ENCODE measurements at regions not wholly inside any gene's neighbourhood (a gene's known extent, or its start where the extent isn't known, plus 50 kb on each side); places are given as distances from the start of the nearest gene placed in this dataset.

- intact Hi-C loops (cut with micrococcal nuclease) (no loop called here), dilution Hi-C loops (cut with MboI; ENCODE audit: extremely low pct_ligation_motif_present, low sequenced_read_pairs) (no loop called here)
- POLR2A ChIA-PET: no interaction called here
- H3K79me2 ChIP-seq (ENCODE audit: control insufficient read depth, insufficient read depth, low read length): no peaks in the 10 kb centered on the region
- no peaks in the 10 kb centered on the region for H4K20me1 ChIP-seq (replicated peaks; ENCODE audit: control insufficient read depth, extremely low read depth, insufficient read depth, low read length)
- CTCF ChIA-PET: interaction anchor here (0.7 to 1.7 kb wide), 4 partner anchors 11 to 64 kb away, joined by 3 to 4 read pairs (median 4); no protein-coding TSS in a partner anchor
- H3K4me1 ChIP-seq (ENCODE audit: control insufficient read depth, extremely low read depth, insufficient read depth, low read length): peaks cover 8% of the 10 kb centered on the region
- peak overlapping the region; percentile 19 for H2AFZ ChIP-seq (ENCODE audit: low read depth, low read length)
- H3K4me2 ChIP-seq (ENCODE audit: insufficient read depth, low read length): no peak overlapping the region
- no peaks in the 10 kb centered on the region for H3K36me3 ChIP-seq (ENCODE audit: control insufficient read depth in 2 of 2, extremely low read depth in 1 of 2, insufficient read depth in 2 of 2, low read length in 2 of 2)
- no peak for TF ChIP-seq JUN (IDR thresholded peaks at IDR 0.05; ENCODE audit: borderline replicate concordance, insufficient read depth, insufficient read length, low read depth)
- TF ChIP-seq GATA2 (IDR thresholded peaks at IDR 0.05; ENCODE audit: insufficient read depth, insufficient read length, low read depth, low read length): no peak
- no peak for TF ChIP-seq CTCF (IDR thresholded peaks at IDR 0.05; ENCODE audit: extremely low read depth in 1 of 2, insufficient read depth in 1 of 2, low read depth in 1 of 2, low read length in 2 of 2)
- no peak for TF ChIP-seq EZH2 (IDR thresholded peaks at IDR 0.05; ENCODE audit: borderline replicate concordance, low read depth, low read length, severe bottlenecking)
- no peaks in the 10 kb centered on the region for H3K27me3 ChIP-seq (ENCODE audit: control insufficient read depth in 2 of 2, insufficient read depth in 2 of 2, low read length in 2 of 2)
- DNase-seq (ENCODE audit: low read depth, low spot score): no peak
- no peaks in the 10 kb centered on the region for H3K9me3 ChIP-seq (replicated peaks; ENCODE audit: control insufficient read depth, insufficient read depth, low read length)
- H3K4me3 ChIP-seq (replicated peaks in 1 of 3; ENCODE audit: insufficient read depth in 1 of 3, low read depth in 1 of 3, low read length in 3 of 3): no peak overlapping the region
- no TSS peak for BruUV-seq (replicated peaks)
- no peak overlapping the region for H3K27ac ChIP-seq (ENCODE audit: insufficient read depth, low read depth, low read length)
- no peak for FAIRE-seq
- no peaks in the 10 kb centered on the region for H3K9me1 ChIP-seq (replicated peaks; ENCODE audit: control insufficient read depth, extremely low read depth, insufficient read depth, low read length)
- no peak overlapping the region for H3K9ac ChIP-seq (replicated peaks; ENCODE audit: extremely low read depth, insufficient read depth, low read length)
Observed at GRCh38 chr14:101118746-101119591, 215.4 kb upstream of the RTL1 start.

Data from endothelial cell of umbilical vein (primary cell).